Erythroblast (primary cell): ENCODE measurements at regions not wholly inside any gene's neighbourhood (a gene's known extent, or its start where the extent isn't known, plus 50 kb on each side); places are given as distances from the start of the nearest gene placed in this dataset.

Source experiments
- GATA1 ChIP-seq: IDR thresholded peaks from 2 replicates; pipeline ENCODE4 v1.6.1; 2011; ENCODE audit warnings: low read depth, mild to moderate bottlenecking, control low read depth, low read length, moderate library complexity
- POLR2A ChIP-seq: IDR thresholded peaks from 2 replicates; pipeline ENCODE4 v1.6.1; 2011; ENCODE audit warnings: mild to moderate bottlenecking, low read length

DNA sequence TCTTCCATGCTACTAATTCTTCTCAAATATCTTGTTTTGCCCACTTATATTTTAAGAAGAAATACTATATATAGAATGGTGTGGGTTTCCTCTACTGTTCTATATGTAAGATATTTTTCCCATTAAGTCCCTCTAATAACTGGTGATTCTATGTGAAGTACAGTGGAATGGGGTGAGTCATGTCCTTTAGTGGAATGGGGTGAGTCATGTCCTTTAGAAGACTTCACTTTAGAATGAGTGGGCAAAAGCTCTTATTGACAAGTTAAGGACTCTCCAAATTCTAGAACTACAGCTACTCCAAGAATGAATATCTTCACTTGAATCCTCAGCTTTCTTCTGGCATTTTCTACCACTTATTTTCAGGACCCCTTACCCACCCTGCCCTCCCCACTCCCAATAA is 349.9 kb downstream of the ETNK1 start:
- no peak for TF ChIP-seq POLR2A
- TF ChIP-seq GATA1: no peak
